C4-2B (cell line): ENCODE measurements at regions not wholly inside any gene's neighbourhood (a gene's known extent, or its start where the extent isn't known, plus 50 kb on each side); places are given as distances from the start of the nearest gene placed in this dataset.

ENCODE experiments used
- CTCF ChIP-seq: fragments of 450-650 bp; conservative IDR thresholded peaks from 2 replicates; pipeline ENCODE4 v1.5.1; 2017; ENCODE audit warnings: mild to moderate bottlenecking
- ZFX ChIP-seq: fragments of 450-650 bp; IDR thresholded peaks from 2 replicates; pipeline ENCODE4 v1.6.1; 2017

- TF ChIP-seq CTCF (no peak), ZFX (no peak)
Measured at GRCh38 chr1:58353168-58353567, 193.4 kb downstream of the OMA1 start.
